ENCODE measurements at regions not wholly inside any gene's neighbourhood (a gene's known extent, or its start where the extent isn't known, plus 50 kb on each side); places are given as distances from the start of the nearest gene placed in this dataset.
"Not testable (repeated sequence)": the region's sequence is repeated elsewhere in the genome, so short reads cannot be mapped to it uniquely, and the experiment has no call there.

DNA sequence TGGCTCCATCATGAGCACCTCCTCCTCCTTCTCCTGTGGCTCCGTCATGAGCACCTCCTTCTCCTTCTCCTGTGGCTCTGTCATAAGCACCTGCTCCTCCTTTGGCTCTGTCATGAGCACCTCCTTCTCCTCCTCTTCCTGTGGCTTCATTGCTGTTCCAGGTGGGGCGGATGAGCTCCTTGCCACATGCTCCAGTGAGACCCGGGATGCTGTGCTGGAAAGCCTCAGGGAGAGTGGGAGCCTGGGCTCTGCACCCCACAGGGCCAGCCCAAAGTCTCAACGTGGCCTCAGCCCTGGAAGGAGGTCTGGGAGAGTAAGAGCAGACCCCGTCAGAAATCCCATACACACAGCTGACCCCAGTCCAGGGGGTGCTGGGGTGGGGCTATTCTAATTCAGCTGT, 380.7 kb downstream of the TCERG1L start:
- DNase-seq = no peak

- DNase-seq = no peak
Observed at GRCh38 chr10:130931256-130931655, 380.3 kb downstream of the TCERG1L start.

DNA sequence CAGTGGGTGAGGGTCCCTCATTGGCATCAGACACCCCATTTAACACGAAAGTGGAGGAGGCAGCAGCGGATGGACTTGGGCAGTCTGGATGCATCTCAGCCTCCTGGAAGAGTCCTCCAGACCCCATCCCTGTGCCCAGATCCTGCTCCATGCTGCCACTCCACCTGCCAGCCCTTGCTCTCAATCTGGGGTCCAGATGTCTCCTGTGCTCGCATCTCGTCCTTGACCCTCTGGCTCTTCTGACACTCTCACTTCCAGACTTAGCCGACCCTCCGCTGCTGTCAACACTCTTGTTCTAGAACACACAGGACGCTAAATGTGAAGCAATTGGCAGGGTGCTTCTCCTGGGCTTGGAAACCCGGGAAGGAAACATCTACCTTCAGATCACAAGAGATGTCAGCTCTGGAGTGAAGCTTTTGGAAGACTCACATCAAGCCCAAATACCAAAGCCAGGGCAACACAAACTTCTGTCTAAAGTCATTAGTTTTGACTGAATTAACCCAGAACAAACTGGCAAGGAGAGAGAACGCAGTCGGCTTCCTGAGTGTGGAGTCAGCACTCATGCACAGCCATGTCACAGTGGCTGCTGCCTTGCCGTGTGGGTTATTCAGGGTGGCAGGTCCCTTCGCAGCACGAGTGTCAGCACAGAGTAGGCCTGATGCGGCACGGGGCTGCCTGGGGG, 379.1 kb downstream of the TCERG1L start:
- DNase-seq = peak; percentile 76

GRCh38 chr10:130933008-130933390, 378.5 kb downstream of the TCERG1L start:
- no peak for DNase-seq

DNA sequence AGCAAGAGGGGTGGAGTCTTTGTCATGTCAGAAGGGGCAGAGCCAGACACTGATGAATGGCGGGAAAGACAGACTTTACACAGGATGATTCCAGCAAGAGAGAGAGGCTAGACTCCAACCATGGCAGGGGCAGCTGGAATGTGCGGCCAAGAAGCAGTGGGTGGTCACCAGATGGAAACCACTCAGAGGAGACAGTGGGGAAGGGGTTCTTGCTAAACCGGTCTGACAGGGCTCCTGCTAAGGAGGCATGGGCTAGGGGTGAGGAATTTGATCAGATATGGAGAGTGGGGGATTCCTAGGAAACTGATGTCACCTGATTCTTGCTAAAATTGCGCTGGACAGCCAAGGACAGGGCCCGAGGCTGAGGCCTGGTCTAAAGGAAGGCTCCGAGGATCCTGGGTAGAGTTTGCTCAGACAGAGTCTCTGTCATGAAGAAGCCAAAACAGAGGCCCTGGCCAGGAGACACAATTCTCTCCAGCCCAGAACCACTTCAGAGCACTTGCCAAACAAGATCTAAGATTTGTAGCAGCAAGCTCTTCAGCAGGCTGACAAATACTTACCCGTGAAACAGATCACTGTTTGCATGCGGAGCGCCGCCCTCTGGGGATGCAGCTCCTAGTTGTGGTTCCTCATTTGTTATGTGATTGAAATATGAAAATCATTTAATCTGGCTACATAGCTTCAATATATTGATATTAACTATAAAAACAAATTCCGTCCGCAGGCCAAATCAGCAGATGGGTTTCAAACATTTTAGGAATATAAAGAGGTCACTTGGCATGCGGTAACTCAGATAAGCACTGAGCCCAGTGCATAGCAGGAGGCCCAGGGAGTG, 377.0 kb downstream of the TCERG1L start:
- peak; percentile 74 for DNase-seq

DNA sequence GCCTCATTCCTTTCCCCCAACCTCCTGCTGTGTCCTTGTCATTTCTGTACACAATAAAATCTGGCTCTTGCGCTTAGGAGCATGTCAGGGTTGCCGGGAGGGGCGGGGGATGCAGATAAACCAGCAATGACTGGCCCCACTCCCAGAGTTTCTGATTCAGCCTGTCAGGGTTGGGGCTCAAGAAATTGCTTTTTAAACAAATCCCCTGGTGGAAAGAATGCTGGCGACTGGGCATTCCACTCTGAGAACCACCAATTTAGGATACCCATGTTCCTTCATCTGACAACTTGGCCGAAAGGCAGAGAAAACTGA, 376.4 kb downstream of the TCERG1L start:
- no peak for DNase-seq

DNA sequence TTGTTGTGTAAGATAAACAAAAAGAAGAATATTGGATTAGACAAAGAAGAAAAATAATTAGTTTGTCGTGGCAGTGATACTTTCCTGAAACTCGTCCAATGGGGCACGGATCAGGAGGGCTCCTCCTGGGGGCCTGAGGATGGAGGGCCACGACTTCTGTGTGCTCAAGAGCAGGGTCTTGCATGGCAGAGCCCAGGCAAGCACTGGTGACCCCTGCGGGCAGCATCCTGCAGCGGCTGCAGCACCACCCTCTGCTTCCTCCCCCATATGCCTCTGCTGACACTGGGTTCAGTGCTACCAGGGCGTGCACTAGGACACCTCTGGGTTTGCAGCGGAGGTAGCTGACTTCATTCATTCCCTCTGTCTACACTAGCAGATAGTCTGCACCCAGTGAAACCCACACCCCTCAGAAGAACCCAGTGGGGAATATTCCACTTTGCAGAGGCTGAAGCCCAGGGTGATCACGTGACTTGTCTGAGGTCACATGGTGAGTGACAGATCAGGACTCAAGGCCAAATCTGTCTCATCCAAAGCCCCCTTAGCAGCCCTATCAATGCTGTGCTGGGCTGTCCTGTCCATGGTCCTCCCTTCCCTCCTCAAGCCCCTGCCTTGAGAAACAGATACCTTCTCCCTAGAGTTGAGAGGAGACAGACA, 375.5 kb downstream of the TCERG1L start:
- no peak for DNase-seq

GRCh38 chr10:130936851-130937250, 374.7 kb downstream of the TCERG1L start:
- no peak for DNase-seq

DNA sequence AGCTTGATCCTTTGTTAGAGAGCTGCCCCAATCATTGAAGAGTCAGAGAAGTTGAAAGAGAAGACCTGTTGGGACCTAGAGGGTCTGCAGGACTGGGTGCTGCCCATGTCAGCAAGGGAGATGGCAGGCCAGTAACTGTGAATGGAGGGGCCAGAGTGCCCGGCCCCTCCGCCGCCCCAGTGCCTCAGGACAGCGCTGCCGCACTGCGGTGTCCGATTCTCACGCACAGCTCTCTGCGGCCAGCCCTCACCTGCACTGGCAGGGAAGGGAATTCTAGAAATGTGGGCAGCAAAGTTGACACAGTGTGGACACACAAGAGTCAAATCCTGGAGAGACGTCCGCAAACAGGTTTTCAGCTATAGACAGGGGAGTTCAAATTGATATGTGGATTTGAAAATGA, 373.5 kb downstream of the TCERG1L start:
- DNase-seq = no peak

- not testable (repeated sequence) for DNase-seq
Observed at GRCh38 chr10:130938891-130939290, 372.6 kb downstream of the TCERG1L start.

GRCh38 chr10:130941886-130942285, 369.6 kb downstream of the TCERG1L start:
- no peak for DNase-seq

GRCh38 chr10:130952086-130952485, 359.4 kb downstream of the TCERG1L start:
- no peak for DNase-seq

GRCh38 chr10:130954326-130954905, 357.1 kb downstream of the TCERG1L start:
- no peak for DNase-seq

DNA sequence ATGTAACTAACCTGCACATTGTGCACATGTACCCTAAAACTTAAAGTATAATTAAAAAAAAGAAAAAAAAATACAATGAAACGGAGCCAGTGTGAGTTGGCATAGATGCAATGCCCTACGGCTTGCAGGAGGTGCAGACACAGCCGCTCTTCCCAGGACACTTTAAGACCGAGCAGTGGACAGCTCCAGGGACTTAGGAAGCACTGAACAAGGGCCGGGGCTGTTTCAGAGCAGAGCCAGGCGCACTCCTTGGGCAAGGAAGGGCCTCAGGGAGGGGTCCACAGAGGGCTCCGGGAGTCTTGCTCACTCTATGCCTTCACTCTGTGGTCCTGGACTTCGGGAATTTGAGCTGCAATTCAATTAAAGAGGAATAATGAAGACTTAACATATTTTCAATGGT, 355.3 kb downstream of the TCERG1L start:
- no peak for DNase-seq

GRCh38 chr10:130957423-130957822, 354.1 kb downstream of the TCERG1L start:
- no peak for DNase-seq

DNA sequence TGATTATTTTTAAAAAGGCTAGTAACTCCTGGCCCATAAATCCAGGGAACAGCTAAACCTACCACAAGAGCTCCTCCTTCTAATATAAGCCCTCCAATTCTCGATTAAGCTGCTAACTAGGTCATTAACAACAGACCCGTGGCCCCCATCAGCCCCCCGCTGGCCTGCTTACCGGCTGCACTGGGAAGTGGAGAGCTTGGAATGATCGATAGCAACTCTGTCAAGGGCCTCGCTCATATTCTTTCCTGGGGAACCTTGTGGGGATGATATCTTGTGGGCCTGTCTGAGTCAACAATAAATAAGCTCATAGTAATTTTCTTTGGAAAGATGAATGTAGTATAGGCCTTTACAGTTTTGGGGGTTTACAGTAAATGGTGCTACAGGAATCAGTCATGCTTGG, 353.5 kb downstream of the TCERG1L start:
- no peak for DNase-seq

GRCh38 chr10:130958981-130959751, 352.4 kb downstream of the TCERG1L start:
- DNase-seq = no peak

GRCh38 chr10:130959752-130960195, 351.7 kb downstream of the TCERG1L start:
- DNase-seq = no peak

DNA sequence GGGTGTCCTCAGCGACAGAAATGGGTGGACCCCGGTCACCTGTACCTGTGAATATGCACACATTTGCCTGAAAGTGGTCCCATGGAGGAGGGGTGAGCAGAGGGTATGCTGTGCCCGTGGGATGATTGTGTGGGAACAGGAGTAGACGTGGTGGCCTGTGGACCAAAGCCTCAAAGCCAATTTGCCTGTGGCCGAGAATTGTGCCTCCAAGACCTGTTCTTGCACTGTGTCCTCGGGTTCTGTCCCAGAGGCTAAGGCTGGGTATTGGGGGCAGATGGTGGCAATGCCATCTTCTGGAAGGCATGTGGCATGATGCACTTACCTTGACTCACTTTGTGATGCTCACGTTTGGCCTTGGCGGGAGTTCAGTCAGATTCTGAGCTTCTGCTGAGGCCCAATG, 351.0 kb downstream of the TCERG1L start:
- DNase-seq = no peak

GRCh38 chr10:130961506-130962239, 349.8 kb downstream of the TCERG1L start:
- no peak for DNase-seq

DNA sequence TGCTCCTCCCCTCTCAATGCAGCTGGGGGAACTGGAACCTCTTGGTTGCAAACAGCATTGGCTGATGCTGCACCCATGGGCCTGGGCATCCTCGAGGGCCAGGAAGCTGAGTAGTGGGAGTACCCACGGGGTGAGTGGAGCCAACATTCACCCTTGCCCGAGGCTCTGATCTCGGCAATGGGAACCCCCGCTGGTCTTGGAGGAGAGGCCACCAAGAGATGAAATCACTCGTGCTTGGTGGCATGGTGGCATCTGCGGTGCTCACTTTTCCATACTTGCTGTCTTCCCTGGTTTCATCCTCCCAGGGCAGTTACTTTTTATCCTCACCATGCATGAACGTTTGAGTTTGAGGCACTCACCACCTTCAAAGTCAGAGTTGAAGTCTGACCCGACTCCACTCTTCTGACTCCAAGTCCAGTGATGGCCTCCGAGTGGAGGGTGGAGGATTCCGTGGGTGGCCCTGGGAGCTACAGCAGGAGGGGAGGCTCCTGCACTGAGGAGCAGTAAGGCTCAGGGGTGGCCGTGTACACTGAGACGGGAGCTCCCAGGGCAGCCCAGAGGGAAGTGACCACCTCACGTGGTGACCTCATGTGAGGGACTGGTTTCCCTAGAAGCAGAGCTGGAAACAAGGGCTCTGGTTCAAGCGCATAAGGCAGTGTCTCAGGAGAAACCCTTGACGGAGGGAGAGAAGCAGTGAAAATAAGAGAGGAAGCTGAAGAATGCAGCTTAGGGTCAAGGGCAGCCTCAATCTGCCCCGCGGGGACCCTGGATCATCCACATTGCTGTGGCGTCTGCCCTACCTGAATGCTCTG, 349.1 kb downstream of the TCERG1L start:
- DNase-seq = no peak

All from eye (tissue), 1 donor.